ENCODE measurements at regions not wholly inside any gene's neighbourhood (a gene's known extent, or its start where the extent isn't known, plus 50 kb on each side); places are given as distances from the start of the nearest gene placed in this dataset.

- no peaks in the 10 kb centered on the region for H3K9me3 ChIP-seq (ENCODE audit: control insufficient read depth, insufficient read depth, low read length)
- no peak overlapping the region for H3K4me2 ChIP-seq (ENCODE audit: low read depth, low read length)
- ATAC-seq (ENCODE audit: low read depth) (no peak), DNase-seq (no peak)
- no TSS peak for BruUV-seq (replicated peaks)
- no peak overlapping the region for H2BK120ac ChIP-seq (ENCODE audit: low read depth, low read length)
- dilution Hi-C loops (cut with HindIII; ENCODE audit: low sequenced_read_pairs, unreplicated experiment) (no loop called here), intact Hi-C loops (cut with micrococcal nuclease) (no loop called here), in situ Hi-C loops (cut with MboI; ENCODE audit: low sequenced_read_pairs) (no loop called here)
- H3K27ac ChIP-seq (ENCODE audit: insufficient read depth, low read length): no peak overlapping the region
- no CpG with 5 or more reads among the region's 4 CpGs for WGBS, 2 experiments (ENCODE audit: extremely low coverage in 2 of 2, insufficient read length in 1 of 2)
- H3K79me1 ChIP-seq (ENCODE audit: low read depth in 1 of 2, low read length in 2 of 2): no peaks in the 10 kb centered on the region
- H3K4ac ChIP-seq (ENCODE audit: low read depth, low read length): no peak overlapping the region
- H3K36me3 ChIP-seq (ENCODE audit: control insufficient read depth, insufficient read depth, low read length): no peaks in the 10 kb centered on the region
- H2BK20ac ChIP-seq (ENCODE audit: low read depth, low read length): no peak overlapping the region
- H3K23ac ChIP-seq (ENCODE audit: low read depth, low read length): no peak overlapping the region
- no peak overlapping the region for H2AK5ac ChIP-seq (ENCODE audit: low read depth, low read length)
- ChIA-PET POLR2A (ENCODE audit: unreplicated experiment) (no interaction called here), CTCF (no interaction called here)
- H3K9me1 ChIP-seq (ENCODE audit: insufficient read depth, low read length): no peaks in the 10 kb centered on the region
- H3K14ac ChIP-seq (replicated peaks; ENCODE audit: low read depth, low read length): no peak overlapping the region
- H2AK9ac ChIP-seq (replicated peaks; ENCODE audit: low read depth, low read length, poor library complexity): no peak overlapping the region
- no peak overlapping the region for H2BK5ac ChIP-seq (ENCODE audit: low read depth, low read length, poor library complexity, severe bottlenecking)
- H3K4me3 ChIP-seq (ENCODE audit: insufficient read depth, low read depth, low read length): no peak overlapping the region
- TF ChIP-seq RAD21 (IDR thresholded peaks at IDR 0.05; ENCODE audit: low read length): no peak
- H4K20me1 ChIP-seq (ENCODE audit: insufficient read depth, low read length): no peaks in the 10 kb centered on the region
- H4K5ac ChIP-seq (ENCODE audit: low read depth, low read length): no peak overlapping the region
- H4K91ac ChIP-seq (ENCODE audit: insufficient read depth, low read depth, low read length): no peak overlapping the region
- H3K18ac ChIP-seq (ENCODE audit: low read depth, low read length): no peak overlapping the region
- H3K27me3 ChIP-seq (ENCODE audit: control insufficient read depth, insufficient read depth, low read length): peaks cover 4% of the 10 kb centered on the region; the same call in 1 of the 2 replicates
- no peak overlapping the region for H4K8ac ChIP-seq (ENCODE audit: low read depth in 2 of 2, low read length in 2 of 2)
- no peak overlapping the region for H3K56ac ChIP-seq (ENCODE audit: extremely low read depth, insufficient read depth, low read length)
- H2AFZ ChIP-seq (replicated peaks; ENCODE audit: low read length, poor library complexity): no peak overlapping the region
- H3K9ac ChIP-seq (ENCODE audit: low read depth, low read length): no peak overlapping the region
- H2BK15ac ChIP-seq (ENCODE audit: low read depth, low read length): no peak overlapping the region
- H3K4me1 ChIP-seq (ENCODE audit: control insufficient read depth, insufficient read depth, low read length): no peaks in the 10 kb centered on the region
These were observed 70.6 kb upstream of the STT3B start for GRCh38 chr3:31462050-31462569.

Data from IMR-90 (cell line).